ENCODE measurements at regions not wholly inside any gene's neighbourhood (a gene's known extent, or its start where the extent isn't known, plus 50 kb on each side); places are given as distances from the start of the nearest gene placed in this dataset.
"Not testable (repeated sequence)": the region's sequence is repeated elsewhere in the genome, so short reads cannot be mapped to it uniquely, and the experiment has no call there.

DNA sequence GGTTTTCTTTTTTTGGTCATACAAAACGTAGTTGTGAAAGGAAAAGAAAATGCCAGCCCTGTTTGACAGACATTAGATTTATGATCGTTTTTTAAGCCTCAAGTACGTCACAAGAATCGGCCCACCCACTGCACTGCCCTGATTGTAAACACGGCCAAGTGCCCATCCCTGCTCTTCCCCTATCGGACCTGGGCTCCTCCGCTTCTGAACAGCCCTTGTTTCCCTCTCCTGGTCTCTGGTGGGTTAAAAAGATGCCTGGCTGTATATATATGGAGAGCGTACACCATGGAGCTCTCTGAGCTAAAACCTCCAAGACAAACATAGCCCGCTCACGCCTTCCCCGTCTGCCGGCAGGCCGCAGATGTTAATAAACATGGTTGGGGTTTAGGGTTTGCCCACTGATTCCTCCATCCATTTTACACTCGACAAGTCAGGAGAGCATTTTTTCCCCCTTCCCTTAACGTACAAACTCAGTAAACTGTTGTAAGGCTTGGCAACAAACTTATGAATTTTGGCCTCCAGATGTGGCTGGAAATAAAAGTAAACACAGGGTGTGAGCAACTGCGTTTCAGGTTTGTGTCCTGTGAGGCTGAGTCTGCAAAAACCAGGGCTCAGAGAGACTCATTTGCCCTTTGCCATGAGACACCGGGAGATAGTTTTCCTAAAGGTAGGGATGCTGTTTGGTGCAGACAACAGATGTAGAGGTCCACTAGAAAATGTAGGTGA lies 325.9 kb downstream of the SOX9 start:
- in situ Hi-C loops (cut with MboI; ENCODE audit: low pct_unique_long_range_greater_than_20kb, low sequenced_read_pairs): no loop called here
- no peak for DNase-seq

DNA sequence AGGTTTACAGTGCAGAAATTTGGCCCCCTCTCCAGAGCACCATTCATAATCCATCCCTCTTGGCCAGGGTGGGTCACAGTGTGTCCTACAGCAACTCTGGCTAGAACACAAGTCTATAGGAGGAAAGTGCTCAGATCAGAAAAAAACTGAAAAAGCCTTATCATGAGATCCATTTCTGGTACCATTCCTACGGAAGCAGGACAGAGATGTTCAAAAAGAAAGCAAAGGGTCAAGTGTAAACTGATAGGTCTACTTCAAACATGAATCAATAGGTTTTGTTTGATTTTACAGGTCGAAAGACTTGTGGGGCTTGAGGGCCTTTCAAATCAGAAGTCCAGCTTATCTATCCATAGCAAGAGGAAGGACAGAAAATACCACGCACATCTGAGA lies 326.4 kb downstream of the SOX9 start:
- no peak for DNase-seq
- in situ Hi-C loops (cut with MboI; ENCODE audit: low pct_unique_long_range_greater_than_20kb, low sequenced_read_pairs): no loop called here

DNA sequence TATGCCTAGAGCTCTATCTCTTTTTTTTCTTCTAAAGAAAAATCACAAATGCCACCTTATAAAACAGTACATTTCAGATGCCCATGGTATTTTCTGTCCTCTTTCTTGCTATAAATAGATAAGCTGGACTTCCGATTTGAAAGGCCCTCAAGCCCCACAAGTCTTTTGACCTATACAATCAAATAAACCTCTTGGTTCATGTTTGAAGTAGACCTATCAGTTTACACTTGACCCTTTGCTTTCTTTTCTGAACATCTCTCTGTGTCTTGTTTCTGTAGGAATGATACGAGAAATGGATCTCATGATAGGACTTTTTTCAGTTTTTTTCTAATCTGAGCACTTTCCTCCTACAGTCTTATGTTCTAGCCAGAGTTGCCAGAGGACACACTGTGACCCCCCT lies 327.2 kb downstream of the SOX9 start:
- DNase-seq: no peak
- in situ Hi-C loops (cut with MboI; ENCODE audit: low pct_unique_long_range_greater_than_20kb, low sequenced_read_pairs): no loop called here

DNA sequence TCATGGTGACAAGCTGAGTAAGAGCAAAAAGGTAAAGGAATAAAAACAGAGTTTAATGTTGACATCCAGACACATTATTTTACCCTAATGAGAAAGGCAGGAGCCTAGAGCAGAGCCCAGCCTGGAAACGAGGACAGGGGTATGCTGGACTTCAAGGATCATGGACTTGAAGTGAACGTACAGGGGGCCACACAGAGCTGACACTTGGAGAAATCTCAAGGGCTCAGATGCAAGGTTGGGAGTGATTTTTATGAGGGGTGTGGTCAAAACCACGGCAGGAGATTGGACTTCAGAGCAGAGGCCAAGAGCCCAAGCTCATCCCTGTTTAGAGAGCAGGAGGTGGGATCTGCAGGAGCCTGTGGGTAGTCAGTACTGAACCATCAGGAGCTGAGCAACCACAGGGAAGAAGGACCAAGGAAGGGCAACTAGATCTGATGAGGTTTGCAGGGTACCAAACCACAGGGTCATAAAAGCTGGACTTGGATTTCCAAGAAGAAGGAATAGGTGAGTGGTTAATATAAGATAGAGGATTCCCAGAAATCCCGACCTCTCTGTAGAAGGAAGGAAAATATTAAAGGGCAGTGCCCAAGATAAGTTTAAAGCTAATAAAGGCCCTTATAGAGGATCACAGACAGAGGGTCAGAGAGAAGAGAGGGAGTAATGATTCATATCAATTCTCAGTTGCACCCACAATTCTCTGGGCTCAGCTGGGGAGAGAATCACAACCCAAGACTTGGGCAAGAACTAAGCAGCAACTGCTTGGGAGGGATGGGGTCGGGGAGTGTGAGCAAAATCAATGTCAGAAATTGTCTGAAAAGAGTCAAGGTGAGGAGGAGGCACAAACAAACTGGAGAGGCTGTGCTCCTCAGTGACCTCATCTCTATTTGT lies 331.7 kb downstream of the SOX9 start:
- in situ Hi-C loops (cut with MboI; ENCODE audit: low pct_unique_long_range_greater_than_20kb, low sequenced_read_pairs): no loop called here
- no peak for DNase-seq

DNA sequence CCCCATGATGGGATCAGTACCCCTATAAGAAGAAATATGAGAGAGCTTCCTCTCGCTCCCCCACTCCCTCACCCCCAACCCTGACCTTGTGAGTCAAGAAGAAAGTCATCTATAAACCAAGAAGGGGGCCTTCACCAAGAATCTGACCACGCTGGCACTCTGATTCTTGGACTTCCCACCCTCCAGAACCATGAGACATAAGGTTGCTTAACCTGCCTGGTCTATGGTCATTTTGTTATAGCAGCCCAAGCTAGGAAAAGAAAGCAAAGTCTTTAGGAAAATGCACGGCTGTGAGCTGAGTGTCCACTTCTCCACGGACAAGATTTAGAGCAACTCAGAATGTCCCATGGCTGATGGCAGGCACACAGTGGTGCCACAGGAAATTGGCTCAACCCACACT lies 333.5 kb downstream of the SOX9 start:
- in situ Hi-C loops (cut with MboI; ENCODE audit: low pct_unique_long_range_greater_than_20kb, low sequenced_read_pairs): no loop called here
- DNase-seq: no peak

DNA sequence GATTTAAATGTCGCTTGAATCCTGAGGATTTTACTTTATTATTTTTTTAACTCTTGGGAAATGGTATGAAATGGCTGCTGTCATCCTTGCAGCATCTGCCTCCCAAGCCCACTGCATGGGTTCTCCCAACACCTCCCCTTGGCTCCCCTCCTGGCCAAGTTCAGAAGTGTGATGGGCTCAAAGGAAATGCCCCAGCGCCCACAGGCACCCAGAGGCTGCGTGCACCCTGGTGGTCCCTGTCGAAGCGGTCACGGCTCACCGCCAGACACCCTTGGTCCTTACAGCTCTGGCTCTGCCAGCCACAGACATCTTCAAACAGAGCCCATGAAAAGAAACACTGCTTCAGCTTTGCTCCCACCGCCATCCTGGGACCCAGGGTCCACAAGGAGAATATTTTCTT lies 334.7 kb downstream of the SOX9 start:
- in situ Hi-C loops (cut with MboI; ENCODE audit: low pct_unique_long_range_greater_than_20kb, low sequenced_read_pairs): no loop called here
- no peak for DNase-seq

DNA sequence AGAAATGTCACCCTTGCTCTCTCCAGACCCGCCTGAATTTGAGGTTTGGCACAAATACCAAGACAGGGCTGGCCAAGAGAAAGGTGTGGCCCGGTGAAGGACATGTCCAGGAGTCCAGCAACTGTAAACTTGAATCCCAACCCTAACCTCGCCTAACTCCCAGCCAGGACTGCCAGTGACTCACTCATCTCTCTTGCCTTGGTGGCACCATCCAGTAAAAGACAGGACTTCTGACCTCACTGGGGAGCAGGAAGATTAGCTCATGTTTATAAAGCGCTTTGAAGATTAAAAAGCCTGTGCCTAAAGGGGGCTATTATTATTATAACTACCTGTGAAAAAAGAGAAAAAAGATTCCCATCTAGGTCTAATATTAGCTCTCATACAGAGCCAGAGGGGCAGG lies 335.3 kb downstream of the SOX9 start:
- in situ Hi-C loops (cut with MboI; ENCODE audit: low pct_unique_long_range_greater_than_20kb, low sequenced_read_pairs): no loop called here
- DNase-seq: no peak

DNA sequence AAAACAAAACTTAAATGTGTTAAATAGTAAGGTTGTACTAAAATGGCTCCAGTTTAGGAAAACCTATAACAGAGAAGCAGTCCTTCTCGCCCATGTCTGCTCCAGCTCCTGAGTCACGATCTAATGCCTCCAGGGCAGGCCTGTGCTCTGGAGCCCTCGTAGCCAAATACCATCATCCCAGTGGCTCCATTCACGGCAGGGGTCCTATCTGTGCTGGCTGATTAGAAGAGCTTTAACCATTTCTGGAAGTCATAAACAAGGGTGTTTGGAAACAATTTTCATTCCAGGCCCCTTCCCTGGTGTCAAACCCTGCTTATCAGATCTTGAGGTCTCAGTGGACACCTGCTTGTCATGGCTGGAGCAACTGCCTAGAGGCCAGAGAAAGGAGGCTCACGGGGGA lies 336.9 kb downstream of the SOX9 start:
- DNase-seq: no peak
- in situ Hi-C loops (cut with MboI; ENCODE audit: low pct_unique_long_range_greater_than_20kb, low sequenced_read_pairs): no loop called here

DNA sequence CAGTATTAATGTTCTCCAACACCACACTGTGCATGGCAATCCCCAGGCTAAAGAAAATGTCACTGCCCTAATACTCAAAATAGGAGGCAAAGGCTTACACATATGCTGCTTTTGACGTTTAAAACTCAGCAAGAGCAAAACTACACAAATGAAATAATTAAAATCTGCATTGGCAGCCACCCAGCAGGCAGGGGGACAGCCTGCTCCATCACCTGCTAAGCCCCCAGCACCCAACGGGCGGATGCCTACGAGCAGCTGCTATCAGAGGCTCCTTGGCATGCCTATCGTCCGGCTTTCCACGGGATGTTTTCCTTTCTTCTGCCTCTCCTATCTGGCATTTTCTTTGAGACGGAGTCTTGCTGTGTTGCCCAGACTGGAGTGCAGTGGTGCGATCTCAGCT lies 337.5 kb downstream of the SOX9 start:
- no peak for DNase-seq
- in situ Hi-C loops (cut with MboI; ENCODE audit: low pct_unique_long_range_greater_than_20kb, low sequenced_read_pairs): no loop called here

DNA sequence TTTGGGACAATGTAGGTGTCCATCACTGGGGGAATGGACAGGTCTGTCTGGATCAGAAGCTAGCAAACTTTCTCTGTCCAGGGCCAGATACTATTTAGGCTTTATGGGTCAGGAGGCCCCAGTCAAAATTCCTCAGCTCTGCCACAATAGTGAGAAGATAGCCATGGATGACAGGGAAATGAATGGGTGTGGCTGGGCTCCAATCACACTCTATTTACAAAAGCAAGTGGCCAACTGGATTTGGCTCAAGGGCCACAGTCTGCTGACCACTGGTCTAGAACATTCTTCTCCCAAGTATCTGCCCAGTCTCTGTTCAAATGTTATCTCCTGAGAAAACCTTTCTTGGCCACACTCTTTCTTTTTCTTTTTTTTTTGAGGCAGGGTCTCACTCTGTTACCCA lies 339.9 kb downstream of the SOX9 start:
- DNase-seq: no peak
- in situ Hi-C loops (cut with MboI; ENCODE audit: low pct_unique_long_range_greater_than_20kb, low sequenced_read_pairs): no loop called here

DNA sequence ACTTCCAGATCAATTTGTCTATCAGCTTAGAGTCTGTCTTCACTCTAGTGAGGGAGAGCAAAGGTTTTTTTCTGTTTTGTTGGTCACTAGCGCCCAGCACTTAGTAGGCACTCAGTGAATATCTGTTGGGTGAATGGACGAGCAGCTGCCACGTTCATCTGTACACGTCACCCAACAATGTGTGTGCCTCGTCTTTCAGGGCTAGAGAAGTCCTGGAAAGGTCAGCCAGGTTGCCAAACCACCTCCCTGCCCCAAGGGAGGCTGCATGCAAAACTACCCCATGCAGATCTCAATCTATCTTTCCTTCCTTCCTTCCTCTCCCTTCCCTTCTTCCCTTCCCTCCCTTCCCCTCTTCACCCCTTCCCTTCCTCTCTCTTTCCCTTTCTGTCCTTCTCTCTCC lies 340.9 kb downstream of the SOX9 start:
- in situ Hi-C loops (cut with MboI; ENCODE audit: low pct_unique_long_range_greater_than_20kb, low sequenced_read_pairs): no loop called here
- no peak for DNase-seq

DNA sequence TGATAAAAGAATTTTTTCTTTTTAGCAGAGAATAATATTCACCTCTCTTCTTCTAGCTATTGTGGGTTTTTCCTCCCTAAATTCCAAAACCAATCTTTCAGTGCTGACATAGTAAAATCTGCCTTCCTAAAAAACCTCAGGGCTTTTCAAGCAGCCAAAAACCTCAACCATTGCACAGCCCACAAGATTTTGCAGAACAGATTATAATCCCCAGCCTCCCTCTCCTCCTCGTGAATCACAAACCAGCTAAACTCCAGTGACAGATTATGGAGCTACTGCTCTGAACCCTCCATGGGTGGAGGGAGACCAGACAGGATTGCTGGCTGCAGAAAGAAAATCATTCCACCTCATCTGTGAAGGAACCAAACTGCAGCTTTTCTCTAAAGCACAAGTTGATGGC lies 341.6 kb downstream of the SOX9 start:
- no peak for DNase-seq
- in situ Hi-C loops (cut with MboI; ENCODE audit: low pct_unique_long_range_greater_than_20kb, low sequenced_read_pairs): no loop called here

DNA sequence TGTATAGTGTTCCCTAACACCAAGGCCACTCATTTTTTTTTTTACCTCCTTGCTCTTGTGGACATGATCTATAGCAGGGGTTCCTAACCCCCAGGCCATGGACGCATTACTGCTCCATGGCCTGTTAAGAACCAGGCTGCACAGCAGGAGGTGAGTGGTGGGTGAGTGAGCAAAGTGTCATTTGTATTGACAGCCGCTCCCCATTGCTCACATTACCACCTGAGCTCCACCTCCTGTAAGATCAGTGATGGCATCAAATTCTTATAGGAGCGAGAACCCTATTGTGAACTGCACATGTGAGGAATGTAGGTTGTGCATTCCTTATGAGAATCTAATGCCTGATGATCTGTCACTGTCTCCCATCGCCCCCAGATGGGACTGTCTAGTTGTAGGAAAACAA lies 342.0 kb downstream of the SOX9 start:
- in situ Hi-C loops (cut with MboI; ENCODE audit: low pct_unique_long_range_greater_than_20kb, low sequenced_read_pairs): no loop called here
- no peak for DNase-seq

DNA sequence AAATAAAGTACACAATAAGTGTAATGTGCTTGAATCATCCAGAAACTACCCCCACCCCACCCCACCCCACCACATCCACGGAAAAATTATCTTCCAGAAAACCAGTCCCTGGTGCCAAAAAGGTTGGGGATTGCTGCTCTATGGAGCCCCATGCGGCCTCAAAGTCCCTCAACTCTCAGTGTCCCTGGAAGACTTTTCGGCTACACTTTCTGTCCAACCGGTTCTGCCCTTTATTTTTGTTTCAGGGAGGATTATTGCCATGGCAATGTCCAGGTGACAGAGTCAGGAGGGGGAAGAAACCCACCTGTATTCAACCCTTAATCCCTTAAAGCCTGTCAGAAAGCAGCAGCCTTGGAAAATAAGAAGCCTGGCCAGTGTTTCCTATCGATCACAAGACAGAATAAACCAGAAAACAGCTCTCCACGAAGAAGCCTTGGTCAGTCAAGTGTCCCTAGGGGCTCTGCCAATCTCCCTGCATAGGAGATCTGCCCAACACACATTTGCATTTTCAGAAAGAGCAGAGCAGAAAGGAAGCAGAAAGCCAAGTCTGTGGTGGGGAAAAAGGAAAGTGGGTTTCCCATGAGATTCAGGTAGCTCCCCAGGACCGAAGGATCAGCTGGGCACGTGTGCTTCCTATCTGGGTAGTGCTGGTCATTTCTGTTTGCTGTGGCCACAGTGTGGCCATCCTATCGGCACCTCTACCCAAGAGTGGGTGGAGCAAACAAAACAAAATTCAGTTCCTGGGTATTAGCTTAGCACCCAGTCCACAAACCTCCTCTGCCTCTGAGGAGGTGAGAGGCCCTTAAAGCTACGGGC lies 342.7 kb downstream of the SOX9 start:
- DNase-seq: no peak
- in situ Hi-C loops (cut with MboI; ENCODE audit: low pct_unique_long_range_greater_than_20kb, low sequenced_read_pairs): no loop called here

DNA sequence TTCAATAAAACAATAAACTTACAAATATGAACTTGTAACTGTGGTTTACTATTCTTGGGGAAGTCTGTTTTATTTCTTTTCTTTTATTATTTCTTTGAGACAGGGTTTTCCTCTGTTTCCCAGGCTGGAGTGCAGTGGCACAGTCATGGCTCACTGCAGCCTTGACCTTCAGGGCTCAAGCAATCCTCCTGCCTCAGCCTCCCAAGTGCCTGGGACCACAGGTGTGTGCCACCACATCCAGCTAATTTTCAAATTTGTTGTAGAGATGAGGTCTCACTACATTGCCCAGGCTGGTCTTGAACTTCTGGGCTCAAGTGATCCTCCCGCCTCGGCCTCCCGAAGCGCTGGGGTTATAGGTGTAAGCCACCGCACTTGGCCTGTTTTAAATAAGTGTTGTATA lies 343.4 kb downstream of the SOX9 start:
- in situ Hi-C loops (cut with MboI; ENCODE audit: low pct_unique_long_range_greater_than_20kb, low sequenced_read_pairs): not testable (repeated sequence)

DNA sequence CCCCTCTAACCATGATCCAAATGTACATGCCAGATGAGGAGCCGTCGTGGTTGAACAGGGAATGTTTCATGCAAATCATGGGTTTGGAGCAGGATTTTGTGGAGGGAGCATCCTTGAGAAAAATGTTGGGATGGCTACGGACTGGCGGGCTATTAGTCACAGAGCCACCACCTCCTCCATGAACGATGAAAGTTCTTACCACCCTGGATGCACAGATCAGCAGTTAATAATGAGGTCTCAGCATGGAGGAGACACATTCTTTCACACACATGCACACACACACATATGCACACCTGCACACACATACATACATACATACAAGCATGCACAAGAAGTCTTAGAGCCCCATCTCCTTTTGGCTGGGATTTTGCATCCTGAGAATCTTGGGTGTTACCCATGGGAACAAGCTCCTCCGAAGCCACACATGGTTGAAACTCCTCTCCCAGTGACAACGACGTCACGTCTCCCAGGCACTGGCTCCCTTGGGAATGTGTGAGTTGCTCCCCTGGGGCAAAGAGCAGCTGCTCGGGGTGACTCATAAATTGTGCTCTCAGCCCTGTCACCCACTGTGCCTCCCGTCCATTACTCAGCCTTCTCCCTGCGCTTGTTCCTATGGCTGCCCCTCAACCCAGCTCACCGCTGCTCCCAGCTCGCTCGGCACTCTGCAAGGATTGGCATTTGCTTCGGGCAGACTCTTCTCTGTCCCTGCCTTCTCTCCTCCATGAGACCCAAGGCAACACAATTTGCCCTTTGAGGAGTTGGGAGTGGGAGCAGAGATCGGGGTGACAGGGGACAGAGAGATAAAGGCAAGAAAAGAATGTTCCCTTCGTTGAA lies 344.6 kb downstream of the SOX9 start:
- DNase-seq: no peak
- in situ Hi-C loops (cut with MboI; ENCODE audit: low pct_unique_long_range_greater_than_20kb, low sequenced_read_pairs): no loop called here

More for the DNA sequence above, 343.4 kb downstream of the SOX9 start:
- DNase-seq: not testable (repeated sequence)

DNA sequence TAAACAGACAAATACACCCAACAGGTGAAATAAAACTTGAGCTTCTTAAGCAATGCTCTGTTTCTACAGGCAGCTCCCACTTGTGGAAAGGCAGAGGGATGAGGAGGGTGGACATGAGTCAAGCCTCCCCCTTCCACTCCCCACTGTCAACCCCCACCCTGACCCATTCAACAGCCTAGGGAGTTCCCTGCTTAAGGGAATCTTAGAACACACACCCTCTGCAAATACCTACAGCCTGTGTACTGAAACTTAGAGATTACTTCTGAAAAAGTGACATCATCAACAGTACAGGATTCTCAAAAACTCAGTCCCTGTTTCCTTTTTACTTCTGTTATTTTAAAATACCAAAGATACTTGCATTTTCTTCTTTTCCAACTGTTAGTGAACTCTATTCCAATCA lies 345.4 kb downstream of the SOX9 start:
- in situ Hi-C loops (cut with MboI; ENCODE audit: low pct_unique_long_range_greater_than_20kb, low sequenced_read_pairs): no loop called here
- DNase-seq: no peak

DNA sequence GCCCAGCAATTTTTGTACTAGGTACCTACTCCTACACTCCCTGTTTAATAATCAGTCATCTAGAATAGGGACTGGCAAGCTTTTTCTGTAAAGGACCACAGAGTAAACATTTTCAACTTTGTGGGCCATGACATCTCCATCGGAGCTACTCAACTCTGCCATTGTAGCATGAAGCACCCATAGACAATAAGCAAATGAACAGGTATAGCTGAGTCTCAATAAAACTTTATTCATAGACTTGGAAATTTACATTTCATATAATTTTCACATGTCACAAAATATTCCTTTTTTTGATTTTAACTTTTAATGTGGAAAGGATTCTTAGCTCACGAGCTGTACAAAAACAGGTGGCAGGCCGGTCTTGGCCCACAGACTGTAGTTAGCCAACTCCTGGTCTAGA lies 345.8 kb downstream of the SOX9 start:
- no peak for DNase-seq
- in situ Hi-C loops (cut with MboI; ENCODE audit: low pct_unique_long_range_greater_than_20kb, low sequenced_read_pairs): no loop called here

Data from KBM-7 (cell line).